GM21526 (cell line): ENCODE measurements at regions not wholly inside any gene's neighbourhood (a gene's known extent, or its start where the extent isn't known, plus 50 kb on each side); places are given as distances from the start of the nearest gene placed in this dataset.
"Not testable (repeated sequence)": the region's sequence is repeated elsewhere in the genome, so short reads cannot be mapped to it uniquely, and the experiment has no call there.

Source experiments
- ATAC-seq: cut with Tn5 transposase; IDR thresholded peaks from one replicate; pipeline ENCODE4 v1.9.1; 2021; ENCODE audit warnings: moderate library complexity; ENCODE audit not compliant: unreplicated experiment, low FRiP score

- no peak for ATAC-seq
Observed at GRCh38 chr2:9707611-9708160, 76.9 kb upstream of the YWHAQ start.

GRCh38 chr2:9708683-9709538 is 78.1 kb upstream of the YWHAQ start:
- no peak for ATAC-seq

GRCh38 chr2:9709539-9710285 is 78.9 kb upstream of the YWHAQ start:
- ATAC-seq = no peak

- ATAC-seq = no peak
Observed at GRCh38 chr2:9710311-9710710, 79.5 kb upstream of the YWHAQ start.

- ATAC-seq = no peak
Observed at GRCh38 chr2:9712263-9712662, 81.5 kb upstream of the YWHAQ start.

- no peak for ATAC-seq
Observed at GRCh38 chr2:9714630-9715214, 83.9 kb upstream of the YWHAQ start.

- ATAC-seq = no peak
Observed at GRCh38 chr2:9715238-9715637, 84.4 kb upstream of the YWHAQ start.

GRCh38 chr2:9717886-9718451 is 87.2 kb upstream of the YWHAQ start:
- ATAC-seq = no peak

GRCh38 chr2:9720352-9721093 is 89.7 kb upstream of the YWHAQ start:
- no peak for ATAC-seq

GRCh38 chr2:9721344-9721743 is 90.5 kb upstream of the YWHAQ start:
- no peak for ATAC-seq

- no peak for ATAC-seq
Observed at GRCh38 chr2:9722451-9722850, 91.7 kb upstream of the YWHAQ start.

- no peak for ATAC-seq
Observed at GRCh38 chr2:9724565-9724964, 93.8 kb upstream of the YWHAQ start.

GRCh38 chr2:9725106-9725505 is 94.3 kb upstream of the YWHAQ start:
- no peak for ATAC-seq

GRCh38 chr2:9726016-9726415 is 95.2 kb upstream of the YWHAQ start:
- ATAC-seq = not testable (repeated sequence)

- ATAC-seq = not testable (repeated sequence)
Observed at GRCh38 chr2:9730523-9730922, 99.7 kb upstream of the YWHAQ start.

GRCh38 chr2:9732824-9733223 is 102.0 kb upstream of the YWHAQ start:
- no peak for ATAC-seq

GRCh38 chr2:9734308-9734707 is 103.5 kb upstream of the YWHAQ start:
- no peak for ATAC-seq

- ATAC-seq = no peak
Observed at GRCh38 chr2:9735335-9735734, 104.5 kb upstream of the YWHAQ start.

- ATAC-seq = no peak
Observed at GRCh38 chr2:9736021-9736420, 105.2 kb upstream of the YWHAQ start.
